Neural crest cell (in vitro differentiated cells): ENCODE measurements at regions not wholly inside any gene's neighbourhood (a gene's known extent, or its start where the extent isn't known, plus 50 kb on each side); places are given as distances from the start of the nearest gene placed in this dataset.

ENCODE experiments used
- DNase-seq: peaks from one replicate; pipeline ENCODE4 v3.0.0; 2021; ENCODE audit warnings: low read depth, mixed read lengths, low spot score
- H3K27ac Mint-ChIP-seq: one replicate; pipeline ENCODE4 v1.8.0; 2021; ENCODE audit warnings: mild to moderate bottlenecking, mixed read lengths; ENCODE audit not compliant: unreplicated experiment
- H3K27me3 Mint-ChIP-seq: 2 replicates; pipeline ENCODE4 v1.8.0; 2021; ENCODE audit warnings: low read depth, mild to moderate bottlenecking, mixed read lengths
- H3K36me3 Mint-ChIP-seq: 2 replicates; pipeline ENCODE4 v1.8.0; 2021; ENCODE audit warnings: low read depth, mild to moderate bottlenecking, mixed read lengths
- H3K4me1 Mint-ChIP-seq: 2 replicates; pipeline ENCODE4 v1.8.0; 2021; ENCODE audit warnings: mixed read lengths
- H3K4me3 Mint-ChIP-seq: one replicate; pipeline ENCODE4 v1.8.0; 2021; ENCODE audit warnings: mild to moderate bottlenecking, mixed read lengths
- H3K9me3 Mint-ChIP-seq: 2 replicates; pipeline ENCODE4 v1.8.0; 2021; ENCODE audit warnings: mixed read lengths
- CTCF ChIP-seq: fragments of 200-600 bp; sonication (generic); conservative IDR thresholded peaks from 2 replicates; pipeline ENCODE4 v1.5.0; 2021; ENCODE audit warnings: antibody characterized with exemption, mild to moderate bottlenecking

- Mint-ChIP-seq H3K4me3 (no peak overlapping the region), H3K27ac (no peak overlapping the region), H3K27me3 (peaks cover 8% of the 10 kb centered on the region), H3K4me1 (peaks cover 24% of the 10 kb centered on the region), H3K9me3 (peaks cover 3% of the 10 kb centered on the region), H3K36me3 (peaks cover 2% of the 10 kb centered on the region)
- no peak for DNase-seq
- TF ChIP-seq CTCF: no peak
Observed at GRCh38 chr16:55398762-55399161, 74.8 kb downstream of the IRX6 start.

- H3K27ac Mint-ChIP-seq: no peak overlapping the region
- no peak overlapping the region for H3K4me3 Mint-ChIP-seq
- no peak for DNase-seq
- TF ChIP-seq CTCF: no peak
- peaks cover 9% of the 10 kb centered on the region for H3K27me3 Mint-ChIP-seq
- H3K9me3 Mint-ChIP-seq: peaks cover 3% of the 10 kb centered on the region
- peaks cover 2% of the 10 kb centered on the region for H3K36me3 Mint-ChIP-seq
- peaks cover 24% of the 10 kb centered on the region for H3K4me1 Mint-ChIP-seq
Observed at GRCh38 chr16:55399911-55400310, 75.9 kb downstream of the IRX6 start.

GRCh38 chr16:55401046-55401445, 77.0 kb downstream of the IRX6 start:
- no peak overlapping the region for H3K4me3 Mint-ChIP-seq
- H3K36me3 Mint-ChIP-seq: peaks cover 2% of the 10 kb centered on the region
- peaks cover 3% of the 10 kb centered on the region for H3K9me3 Mint-ChIP-seq
- DNase-seq: no peak
- peaks cover 24% of the 10 kb centered on the region for H3K4me1 Mint-ChIP-seq
- H3K27ac Mint-ChIP-seq: no peak overlapping the region
- TF ChIP-seq CTCF: no peak
- peaks cover 9% of the 10 kb centered on the region for H3K27me3 Mint-ChIP-seq

- Mint-ChIP-seq H3K36me3 (peaks cover 2% of the 10 kb centered on the region), H3K4me1 (peaks cover 20% of the 10 kb centered on the region), H3K4me3 (no peak overlapping the region), H3K9me3 (peaks cover 3% of the 10 kb centered on the region), H3K27me3 (peaks cover 19% of the 10 kb centered on the region), H3K27ac (no peak overlapping the region)
- DNase-seq: no peak
- no peak for TF ChIP-seq CTCF
Observed at GRCh38 chr16:55403464-55403863, 75.5 kb upstream of the MMP2 start.

- no peak for TF ChIP-seq CTCF
- Mint-ChIP-seq H3K27me3 (peaks cover 27% of the 10 kb centered on the region), H3K4me1 (peaks cover 8% of the 10 kb centered on the region), H3K27ac (no peak overlapping the region), H3K36me3 (peaks cover 2% of the 10 kb centered on the region), H3K4me3 (no peak overlapping the region), H3K9me3 (peaks cover 3% of the 10 kb centered on the region)
- DNase-seq: no peak
Observed at GRCh38 chr16:55406651-55407050, 72.3 kb upstream of the MMP2 start.

GRCh38 chr16:55408661-55409060, 70.3 kb upstream of the MMP2 start:
- no peak for TF ChIP-seq CTCF
- Mint-ChIP-seq H3K27ac (no peak overlapping the region), H3K4me3 (no peak overlapping the region), H3K9me3 (no peaks in the 10 kb centered on the region), H3K27me3 (peaks cover 33% of the 10 kb centered on the region), H3K36me3 (no peaks in the 10 kb centered on the region), H3K4me1 (peaks cover 8% of the 10 kb centered on the region)
- no peak for DNase-seq
